GM18951 (cell line): ENCODE measurements at regions not wholly inside any gene's neighbourhood (a gene's known extent, or its start where the extent isn't known, plus 50 kb on each side); places are given as distances from the start of the nearest gene placed in this dataset.

ENCODE experiments used
- POLR2A ChIP-seq: IDR thresholded peaks from 4 replicates; pipeline ENCODE4 v1.6.1; 2011; ENCODE audit warnings: mild to moderate bottlenecking; ENCODE audit not compliant: insufficient read length, insufficient read depth; ENCODE audit errors: extremely low read depth
- in situ Hi-C: fragments of 300-500 bp; cut with MboI; formaldehyde crosslinking; loops from one replicate; pipeline ENCODE4 v1.12.0; 2022; ENCODE audit warnings: low sequenced_read_pairs, mixed read lengths, inconsistent platforms; ENCODE audit not compliant: unreplicated experiment

GRCh38 chr1:219433001-219433400 is 179.9 kb downstream of the ZC3H11B start:
- in situ Hi-C loops = no loop called here
- TF ChIP-seq POLR2A = no peak

- in situ Hi-C loops = no loop called here
- TF ChIP-seq POLR2A = no peak
These were observed 180.7 kb downstream of the ZC3H11B start for GRCh38 chr1:219432191-219432606.

- in situ Hi-C loops = no loop called here
- no peak for TF ChIP-seq POLR2A
These were observed 182.5 kb downstream of the ZC3H11B start for GRCh38 chr1:219430419-219430818.

GRCh38 chr1:219428651-219429050 is 184.3 kb downstream of the ZC3H11B start:
- in situ Hi-C loops = no loop called here
- TF ChIP-seq POLR2A = no peak

GRCh38 chr1:219427989-219428388 is 184.9 kb downstream of the ZC3H11B start:
- TF ChIP-seq POLR2A = no peak
- in situ Hi-C loops = no loop called here

GRCh38 chr1:219427403-219427802 is 185.5 kb downstream of the ZC3H11B start:
- no peak for TF ChIP-seq POLR2A
- in situ Hi-C loops = no loop called here

- in situ Hi-C loops = loop anchor here (25.0 kb wide), 1 partner anchor 1086 kb away; the partner anchor contains the start of gene TGFB2
These were observed 189.9 kb downstream of the ZC3H11B start for GRCh38 chr1:219422811-219423598.

GRCh38 chr1:219420913-219421312 is 192.0 kb downstream of the ZC3H11B start:
- no peak for TF ChIP-seq POLR2A
- in situ Hi-C loops = loop anchor here (25.0 kb wide), 1 partner anchor 1084 kb away; the partner anchor contains the start of gene TGFB2

More at GRCh38 chr1:219422811-219423598, 189.9 kb downstream of the ZC3H11B start:
- TF ChIP-seq POLR2A = no peak

GRCh38 chr1:219419860-219420259 is 193.0 kb downstream of the ZC3H11B start:
- in situ Hi-C loops = loop anchor here (25.0 kb wide), 1 partner anchor 1083 kb away; the partner anchor contains the start of gene TGFB2
- TF ChIP-seq POLR2A = no peak

- TF ChIP-seq POLR2A = no peak
- in situ Hi-C loops = loop anchor here (25.0 kb wide), 1 partner anchor 1082 kb away; the partner anchor contains the start of gene TGFB2
These were observed 193.8 kb downstream of the ZC3H11B start for GRCh38 chr1:219419065-219419464.

GRCh38 chr1:219417610-219418009 is 195.3 kb downstream of the ZC3H11B start:
- TF ChIP-seq POLR2A = no peak
- in situ Hi-C loops = loop anchor here (25.0 kb wide), 1 partner anchor 1080 kb away; the partner anchor contains the start of gene TGFB2

GRCh38 chr1:219416598-219417238 is 196.2 kb downstream of the ZC3H11B start:
- TF ChIP-seq POLR2A = no peak
- in situ Hi-C loops = loop anchor here (25.0 kb wide), 1 partner anchor 1079 kb away; the partner anchor contains the start of gene TGFB2

- in situ Hi-C loops = loop anchor here (25.0 kb wide), 1 partner anchor 1079 kb away; the partner anchor contains the start of gene TGFB2
- no peak for TF ChIP-seq POLR2A
These were observed 197.0 kb downstream of the ZC3H11B start for GRCh38 chr1:219415915-219416314.
